Activated CD4-positive, alpha-beta memory T cell treated with anti-CD3 and anti-CD28 coated beads for 36 hours (primary cell): ENCODE measurements at regions not wholly inside any gene's neighbourhood (a gene's known extent, or its start where the extent isn't known, plus 50 kb on each side); places are given as distances from the start of the nearest gene placed in this dataset.
"Not testable (repeated sequence)": the region's sequence is repeated elsewhere in the genome, so short reads cannot be mapped to it uniquely, and the experiment has no call there.

Source experiments
- CTCF ChIA-PET: fragments of 350-600 bp; sonication (Branson Sonifier 250); formaldehyde crosslinking; loops from one replicate; lab custom pipeline; 2021; ENCODE audit warnings: antibody characterized with exemption, inconsistent platforms; lab: Charles Lee
- POLR2A ChIA-PET: fragments of 350-600 bp; sonication (Branson Sonifier 250); formaldehyde crosslinking; loops from one replicate; lab custom pipeline; 2021; ENCODE audit warnings: antibody characterized with exemption; lab: Charles Lee
- DNase-seq: peaks from one replicate; pipeline ENCODE4 v3.0.0-alpha.2; 2020
- H3K27ac Mint-ChIP-seq: one replicate; pipeline ENCODE4 v1.8.0; 2021; ENCODE audit warnings: mixed read lengths
- H3K27me3 Mint-ChIP-seq: one replicate; pipeline ENCODE4 v1.8.0; 2021; ENCODE audit warnings: mixed read lengths
- H3K36me3 Mint-ChIP-seq: one replicate; pipeline ENCODE4 v1.8.0; 2021; ENCODE audit warnings: mixed read lengths
- H3K4me1 Mint-ChIP-seq: one replicate; pipeline ENCODE4 v1.8.0; 2021; ENCODE audit warnings: low read depth, mixed read lengths
- H3K4me3 Mint-ChIP-seq: one replicate; pipeline ENCODE4 v1.8.0; 2021; ENCODE audit warnings: mild to moderate bottlenecking, mixed read lengths
- H3K9me3 Mint-ChIP-seq: one replicate; pipeline ENCODE4 v1.8.0; 2021; ENCODE audit warnings: mixed read lengths
- intact Hi-C: fragments of 100-400 bp; cut with micrococcal nuclease; formaldehyde crosslinking; loops from one replicate; pipeline ENCODE4 v1.15.1; 2023

GRCh38 chr18:1020731-1021344 is 116.2 kb downstream of the ADCYAP1 start:
- no peaks in the 10 kb centered on the region for H3K4me1 Mint-ChIP-seq
- POLR2A ChIA-PET: no interaction called here
- no peak for DNase-seq
- no peaks in the 10 kb centered on the region for H3K27me3 Mint-ChIP-seq
- H3K9me3 Mint-ChIP-seq: no peaks in the 10 kb centered on the region
- H3K4me3 Mint-ChIP-seq: no peak overlapping the region
- CTCF ChIA-PET: no interaction called here
- intact Hi-C loops: no loop called here
- H3K27ac Mint-ChIP-seq: no peak overlapping the region
- no peaks in the 10 kb centered on the region for H3K36me3 Mint-ChIP-seq

DNA sequence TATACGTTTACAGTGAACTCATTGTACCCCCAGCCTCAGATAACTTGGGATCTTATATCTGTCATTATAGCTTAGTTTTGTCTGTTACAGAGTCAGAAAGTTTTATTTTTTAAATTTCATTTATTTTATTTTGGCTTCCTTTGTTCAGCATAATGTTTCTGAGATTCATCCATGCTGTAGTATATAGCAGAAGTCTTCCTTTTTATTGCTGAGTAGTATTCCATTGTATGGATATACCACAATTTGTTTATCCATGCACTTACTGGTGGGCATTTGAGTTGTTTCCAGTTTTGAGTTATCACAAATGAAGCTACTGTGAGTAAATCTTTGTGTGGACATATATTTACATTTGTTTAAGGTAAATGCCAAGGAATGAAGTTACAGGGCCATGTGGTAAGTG is 122.3 kb downstream of the ADCYAP1 start:
- DNase-seq: no peak
- no peak overlapping the region for H3K27ac Mint-ChIP-seq
- no peaks in the 10 kb centered on the region for H3K27me3 Mint-ChIP-seq
- CTCF ChIA-PET: no interaction called here
- intact Hi-C loops: no loop called here
- H3K9me3 Mint-ChIP-seq: peaks cover 15% of the 10 kb centered on the region
- POLR2A ChIA-PET: no interaction called here
- H3K4me3 Mint-ChIP-seq: no peak overlapping the region
- no peaks in the 10 kb centered on the region for H3K4me1 Mint-ChIP-seq
- H3K36me3 Mint-ChIP-seq: no peaks in the 10 kb centered on the region

- H3K27me3 Mint-ChIP-seq, H3K36me3 Mint-ChIP-seq, CTCF ChIA-PET, H3K4me1 Mint-ChIP-seq, POLR2A ChIA-PET, H3K9me3 Mint-ChIP-seq, H3K27ac Mint-ChIP-seq, intact Hi-C loops, DNase-seq, H3K4me3 Mint-ChIP-seq: not testable (repeated sequence)
These were observed 128.4 kb downstream of the ADCYAP1 start for GRCh38 chr18:1033092-1033491.

- H3K4me3 Mint-ChIP-seq: no peak overlapping the region
- no peaks in the 10 kb centered on the region for H3K36me3 Mint-ChIP-seq
- no peak overlapping the region for H3K27ac Mint-ChIP-seq
- ChIA-PET CTCF (no interaction called here), POLR2A (no interaction called here)
- no peaks in the 10 kb centered on the region for H3K4me1 Mint-ChIP-seq
- H3K27me3 Mint-ChIP-seq: no peaks in the 10 kb centered on the region
- intact Hi-C loops: no loop called here
- no peak for DNase-seq
- H3K9me3 Mint-ChIP-seq: peaks cover 6% of the 10 kb centered on the region
These were observed 130.3 kb downstream of the ADCYAP1 start for GRCh38 chr18:1034971-1035370.

DNA sequence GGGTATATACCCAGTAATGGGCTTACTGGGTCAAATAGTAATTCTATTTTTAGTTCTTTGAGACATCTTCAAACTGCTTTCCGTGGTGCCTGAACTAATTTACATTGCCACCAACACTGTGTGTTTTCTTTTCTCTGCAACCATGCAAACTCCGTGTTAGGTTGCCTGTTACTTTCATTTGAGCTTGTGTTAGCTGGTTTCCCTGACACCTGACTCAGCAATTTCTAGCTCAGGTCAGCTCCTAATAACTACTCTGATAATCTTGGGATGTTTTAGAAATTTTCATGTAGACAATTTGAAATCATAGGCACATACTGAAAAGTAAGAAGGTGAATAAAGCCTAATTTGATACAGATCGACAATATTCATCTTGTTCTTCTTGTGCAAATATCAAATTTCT is 132.3 kb downstream of the ADCYAP1 start:
- Mint-ChIP-seq H3K27ac (no peak overlapping the region), H3K4me3 (no peak overlapping the region), H3K36me3 (no peaks in the 10 kb centered on the region), H3K9me3 (no peaks in the 10 kb centered on the region), H3K27me3 (no peaks in the 10 kb centered on the region), H3K4me1 (no peaks in the 10 kb centered on the region)
- DNase-seq: no peak
- ChIA-PET CTCF (no interaction called here), POLR2A (no interaction called here)
- intact Hi-C loops: no loop called here

DNA sequence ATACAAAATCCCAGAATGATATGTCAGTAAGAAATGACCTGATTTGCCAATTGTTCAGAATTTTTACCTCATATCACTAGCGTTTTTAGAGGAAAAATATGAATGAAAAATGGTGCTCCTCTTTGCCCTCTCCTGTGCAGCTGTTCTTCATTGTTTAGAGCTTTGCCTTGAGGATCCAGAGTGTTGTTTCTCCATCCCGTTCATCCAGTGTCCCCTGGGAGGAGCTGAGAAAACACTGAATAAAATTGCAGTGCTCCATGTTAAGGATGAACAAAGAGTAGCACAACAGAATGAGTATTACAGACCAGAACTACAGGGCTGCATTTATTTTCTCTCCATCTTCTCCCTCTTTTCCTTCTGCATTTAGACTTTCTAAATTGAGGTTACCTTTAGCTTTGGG is 133.1 kb downstream of the ADCYAP1 start:
- Mint-ChIP-seq H3K9me3 (peaks cover 3% of the 10 kb centered on the region), H3K36me3 (no peaks in the 10 kb centered on the region), H3K27ac (no peak overlapping the region), H3K27me3 (no peaks in the 10 kb centered on the region), H3K4me1 (no peaks in the 10 kb centered on the region), H3K4me3 (no peak overlapping the region)
- no peak for DNase-seq
- POLR2A ChIA-PET: no interaction called here
- intact Hi-C loops: no loop called here
- CTCF ChIA-PET: no interaction called here

DNA sequence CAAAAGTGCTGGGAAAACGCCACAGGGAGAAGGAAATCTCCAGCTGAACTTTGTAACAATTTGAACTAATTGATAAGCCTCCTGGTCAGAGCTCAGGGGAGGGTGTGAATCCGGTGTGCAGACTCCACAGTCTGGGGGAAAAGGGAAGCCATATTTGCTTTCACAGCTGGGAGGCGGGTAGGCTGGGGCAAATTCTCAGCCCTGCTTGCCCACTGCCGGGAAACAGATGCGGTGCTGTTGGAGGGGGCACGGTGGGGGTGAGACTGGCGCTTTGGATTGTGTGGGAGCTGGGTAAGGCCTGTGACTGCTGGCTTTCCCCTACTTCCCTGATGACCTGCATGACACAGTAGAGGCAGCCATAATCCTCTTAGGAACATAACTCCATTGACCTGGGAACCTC is 134.8 kb downstream of the ADCYAP1 start:
- ChIA-PET POLR2A (no interaction called here), CTCF (no interaction called here)
- H3K27ac Mint-ChIP-seq: no peak overlapping the region
- intact Hi-C loops: no loop called here
- H3K4me3 Mint-ChIP-seq: no peak overlapping the region
- no peaks in the 10 kb centered on the region for H3K4me1 Mint-ChIP-seq
- H3K9me3 Mint-ChIP-seq: peaks cover 3% of the 10 kb centered on the region
- DNase-seq: no peak
- H3K27me3 Mint-ChIP-seq: no peaks in the 10 kb centered on the region
- no peaks in the 10 kb centered on the region for H3K36me3 Mint-ChIP-seq

GRCh38 chr18:1043039-1043438 is 138.4 kb downstream of the ADCYAP1 start:
- DNase-seq, intact Hi-C loops, H3K27me3 Mint-ChIP-seq, H3K4me3 Mint-ChIP-seq, CTCF ChIA-PET, H3K4me1 Mint-ChIP-seq, H3K9me3 Mint-ChIP-seq, POLR2A ChIA-PET, H3K27ac Mint-ChIP-seq, H3K36me3 Mint-ChIP-seq: not testable (repeated sequence)

GRCh38 chr18:1045658-1046057 is 141.0 kb downstream of the ADCYAP1 start:
- H3K4me3 Mint-ChIP-seq: no peak overlapping the region
- intact Hi-C loops: no loop called here
- peaks cover 5% of the 10 kb centered on the region for H3K9me3 Mint-ChIP-seq
- no peak for DNase-seq
- H3K27me3 Mint-ChIP-seq: no peaks in the 10 kb centered on the region
- no peaks in the 10 kb centered on the region for H3K4me1 Mint-ChIP-seq
- no peaks in the 10 kb centered on the region for H3K36me3 Mint-ChIP-seq
- H3K27ac Mint-ChIP-seq: no peak overlapping the region
- ChIA-PET CTCF (no interaction called here), POLR2A (no interaction called here)

DNA sequence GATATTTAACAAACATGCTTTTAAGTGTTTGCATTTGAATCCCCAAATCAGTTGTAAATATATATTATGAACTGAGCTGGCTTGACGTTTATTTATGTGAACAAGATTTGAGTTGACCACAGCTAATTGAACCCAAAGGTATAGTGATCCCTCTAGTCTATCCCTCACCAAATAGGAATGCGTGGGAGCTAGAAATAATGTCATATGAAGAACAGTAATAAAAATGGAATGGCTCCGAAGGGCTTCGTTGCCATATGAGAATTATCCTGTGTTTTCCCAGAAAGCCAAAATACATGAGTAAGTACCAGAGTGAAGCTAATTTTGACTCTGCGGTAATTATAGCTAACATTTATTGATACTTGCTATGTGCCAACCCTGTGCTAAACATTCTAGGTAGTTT is 142.7 kb downstream of the ADCYAP1 start:
- no peak for DNase-seq
- ChIA-PET CTCF (no interaction called here), POLR2A (no interaction called here)
- H3K36me3 Mint-ChIP-seq: no peaks in the 10 kb centered on the region
- H3K27me3 Mint-ChIP-seq: no peaks in the 10 kb centered on the region
- no peak overlapping the region for H3K27ac Mint-ChIP-seq
- no peak overlapping the region for H3K4me3 Mint-ChIP-seq
- peaks cover 5% of the 10 kb centered on the region for H3K9me3 Mint-ChIP-seq
- intact Hi-C loops: no loop called here
- H3K4me1 Mint-ChIP-seq: no peaks in the 10 kb centered on the region

DNA sequence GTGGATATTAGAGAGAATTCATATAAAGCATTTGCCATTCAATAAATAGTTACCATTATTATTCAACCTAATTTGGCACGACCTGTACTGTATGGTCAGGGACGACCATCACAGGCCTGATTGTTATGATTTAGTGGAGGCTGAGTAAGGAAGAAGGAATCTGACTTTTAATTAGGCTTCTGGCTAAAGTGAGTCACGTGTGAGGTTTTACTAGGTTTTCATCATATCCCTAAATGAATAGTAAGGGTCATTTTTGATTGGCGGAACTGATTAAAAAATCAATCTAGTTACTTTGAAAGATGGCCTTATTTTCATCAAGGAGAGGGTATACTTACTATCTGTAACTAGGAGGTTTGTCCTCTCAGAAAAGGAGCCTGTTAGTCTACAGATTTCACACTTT is 143.4 kb downstream of the ADCYAP1 start:
- Mint-ChIP-seq H3K4me1 (no peaks in the 10 kb centered on the region), H3K27ac (no peak overlapping the region), H3K36me3 (no peaks in the 10 kb centered on the region), H3K27me3 (no peaks in the 10 kb centered on the region), H3K9me3 (peaks cover 2% of the 10 kb centered on the region), H3K4me3 (no peak overlapping the region)
- CTCF ChIA-PET: no interaction called here
- POLR2A ChIA-PET: no interaction called here
- intact Hi-C loops: no loop called here
- no peak for DNase-seq

- H3K27ac Mint-ChIP-seq: no peak overlapping the region
- no peak overlapping the region for H3K4me3 Mint-ChIP-seq
- no peak for DNase-seq
- ChIA-PET POLR2A (no interaction called here), CTCF (no interaction called here)
- no peaks in the 10 kb centered on the region for H3K36me3 Mint-ChIP-seq
- intact Hi-C loops: no loop called here
- H3K9me3 Mint-ChIP-seq: peaks cover 2% of the 10 kb centered on the region
- no peaks in the 10 kb centered on the region for H3K4me1 Mint-ChIP-seq
- H3K27me3 Mint-ChIP-seq: no peaks in the 10 kb centered on the region
These were observed 144.5 kb downstream of the ADCYAP1 start for GRCh38 chr18:1049173-1049572.

GRCh38 chr18:1050012-1050657 is 145.5 kb downstream of the ADCYAP1 start:
- intact Hi-C loops: no loop called here
- H3K4me1 Mint-ChIP-seq: no peaks in the 10 kb centered on the region
- no peaks in the 10 kb centered on the region for H3K27me3 Mint-ChIP-seq
- ChIA-PET POLR2A (no interaction called here), CTCF (no interaction called here)
- no peak for DNase-seq
- no peak overlapping the region for H3K27ac Mint-ChIP-seq
- H3K36me3 Mint-ChIP-seq: no peaks in the 10 kb centered on the region
- peaks cover 2% of the 10 kb centered on the region for H3K9me3 Mint-ChIP-seq
- no peak overlapping the region for H3K4me3 Mint-ChIP-seq
